Mammary epithelial cell (primary cell): ENCODE measurements at regions not wholly inside any gene's neighbourhood (a gene's known extent, or its start where the extent isn't known, plus 50 kb on each side); places are given as distances from the start of the nearest gene placed in this dataset.

Source experiments
- EZH2 ChIP-seq: IDR thresholded peaks from 2 replicates; pipeline ENCODE4 v1.6.1; 2012; ENCODE audit warnings: low read length, inconsistent platforms, borderline replicate concordance
- TF ChIP-seq, protein P1 (sequence below), 2 donors: IDR thresholded peaks in 1 of 2; conservative IDR thresholded peaks in 1 of 2; 2 replicates each; pipeline ENCODE4 v1.5.1; 2011 to 2012; ENCODE audit warnings: inconsistent platforms in 2 of 2, low read length in 2 of 2, mild to moderate bottlenecking in 2 of 2, control low read depth in 1 of 2, low read depth in 1 of 2; ENCODE audit not compliant: insufficient read depth in 1 of 2; ENCODE audit errors: extremely low read depth in 1 of 2

- TF ChIP-seq, protein P1, sequence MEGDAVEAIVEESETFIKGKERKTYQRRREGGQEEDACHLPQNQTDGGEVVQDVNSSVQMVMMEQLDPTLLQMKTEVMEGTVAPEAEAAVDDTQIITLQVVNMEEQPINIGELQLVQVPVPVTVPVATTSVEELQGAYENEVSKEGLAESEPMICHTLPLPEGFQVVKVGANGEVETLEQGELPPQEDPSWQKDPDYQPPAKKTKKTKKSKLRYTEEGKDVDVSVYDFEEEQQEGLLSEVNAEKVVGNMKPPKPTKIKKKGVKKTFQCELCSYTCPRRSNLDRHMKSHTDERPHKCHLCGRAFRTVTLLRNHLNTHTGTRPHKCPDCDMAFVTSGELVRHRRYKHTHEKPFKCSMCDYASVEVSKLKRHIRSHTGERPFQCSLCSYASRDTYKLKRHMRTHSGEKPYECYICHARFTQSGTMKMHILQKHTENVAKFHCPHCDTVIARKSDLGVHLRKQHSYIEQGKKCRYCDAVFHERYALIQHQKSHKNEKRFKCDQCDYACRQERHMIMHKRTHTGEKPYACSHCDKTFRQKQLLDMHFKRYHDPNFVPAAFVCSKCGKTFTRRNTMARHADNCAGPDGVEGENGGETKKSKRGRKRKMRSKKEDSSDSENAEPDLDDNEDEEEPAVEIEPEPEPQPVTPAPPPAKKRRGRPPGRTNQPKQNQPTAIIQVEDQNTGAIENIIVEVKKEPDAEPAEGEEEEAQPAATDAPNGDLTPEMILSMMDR (conservative IDR thresholded peaks at IDR 0.05 in 1 of 2, IDR thresholded peaks at IDR 0.05 in 1 of 2; ENCODE audit: extremely low read depth in 1 of 2, insufficient read depth in 1 of 2, low read depth in 1 of 2, low read length in 2 of 2), result no peak
- no peak for TF ChIP-seq EZH2
Observed at GRCh38 chr6:113358063-113358583, 499.0 kb upstream of the MARCKS start.
